ENCODE measurements at regions not wholly inside any gene's neighbourhood (a gene's known extent, or its start where the extent isn't known, plus 50 kb on each side); places are given as distances from the start of the nearest gene placed in this dataset.
"Not testable (repeated sequence)": the region's sequence is repeated elsewhere in the genome, so short reads cannot be mapped to it uniquely, and the experiment has no call there.

DNA sequence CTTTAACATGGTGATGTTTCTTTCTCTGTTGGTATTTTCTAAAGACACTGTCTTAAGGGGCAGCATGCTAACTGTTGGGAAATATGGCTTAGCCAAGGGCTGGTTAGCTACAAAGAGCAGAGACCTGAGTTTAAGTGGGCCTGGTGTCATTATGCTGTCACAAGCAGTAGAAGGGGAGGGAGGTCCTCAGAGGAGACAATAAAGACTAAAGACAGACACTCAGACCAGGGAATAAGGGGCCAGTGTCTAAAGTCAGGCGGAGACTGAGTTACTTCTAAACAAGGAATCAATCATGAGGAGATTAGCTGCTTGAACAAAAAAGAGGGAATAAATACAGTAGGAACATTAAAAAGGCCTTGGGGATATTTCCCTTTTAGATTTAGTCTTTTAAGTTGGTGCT, 142.7 kb upstream of the DPPA4 start:
- DNase-seq (ENCODE audit: low spot score), result peak; percentile 20

DNA sequence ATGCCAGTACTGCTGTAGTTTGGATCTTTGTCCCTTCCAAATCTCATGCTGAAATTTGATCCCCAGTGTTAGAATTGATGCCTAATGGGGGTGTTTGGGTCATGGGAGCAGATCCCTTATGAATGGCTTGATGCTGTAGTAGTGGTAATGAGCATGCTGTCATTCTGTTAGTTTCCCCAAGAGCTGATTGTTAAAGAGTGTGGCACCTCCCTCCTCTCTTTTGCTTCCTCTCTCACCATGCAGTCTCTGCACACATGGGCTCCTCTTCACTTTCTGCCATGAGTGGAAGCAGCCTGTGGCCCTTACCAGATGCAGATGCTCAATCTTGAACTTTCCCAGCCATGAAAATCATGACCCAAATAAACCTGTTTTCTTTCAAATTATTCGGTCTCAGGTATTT, 141.3 kb upstream of the DPPA4 start:
- peak; percentile 14 for DNase-seq (ENCODE audit: low spot score)

DNA sequence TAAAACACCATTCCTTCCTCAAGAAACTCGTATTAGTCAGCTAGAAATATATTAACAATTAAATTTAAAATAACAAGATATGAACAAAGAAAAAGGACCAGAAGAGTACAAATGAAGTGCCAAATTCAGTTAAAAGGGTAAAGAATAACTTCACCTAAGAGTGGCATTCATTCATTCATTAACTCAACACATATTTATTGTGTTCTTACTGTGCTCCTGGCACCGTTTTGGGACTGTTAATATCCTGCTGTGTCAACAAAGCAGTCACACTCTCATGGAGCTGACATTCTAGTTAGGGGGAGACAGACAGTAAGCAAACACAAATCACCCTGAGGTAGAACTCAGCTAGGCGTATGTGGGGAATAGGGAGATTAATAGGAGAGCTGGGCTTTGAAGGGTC, 123.6 kb upstream of the DPPA4 start:
- no peak for DNase-seq (ENCODE audit: low spot score)

DNA sequence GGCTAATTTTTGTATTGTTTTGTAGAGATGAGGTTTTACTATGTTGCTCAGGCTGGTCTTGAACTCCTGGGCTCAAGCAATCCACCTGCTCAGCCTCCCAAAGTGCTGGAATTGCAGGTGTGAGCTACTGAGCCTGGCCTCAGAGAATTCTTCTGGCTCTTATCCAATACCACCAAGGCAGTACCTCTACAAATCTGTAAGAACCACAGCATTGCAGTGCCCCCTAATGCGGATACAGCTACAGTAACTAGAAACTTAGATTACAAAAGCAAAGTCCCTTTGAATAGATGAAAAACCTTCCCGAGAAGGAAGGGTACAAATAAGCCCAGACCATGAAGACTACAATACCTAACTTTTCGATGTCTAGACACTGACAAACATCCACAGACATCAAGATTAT, 107.9 kb upstream of the DPPA4 start:
- DNase-seq (ENCODE audit: low spot score), result no peak

DNA sequence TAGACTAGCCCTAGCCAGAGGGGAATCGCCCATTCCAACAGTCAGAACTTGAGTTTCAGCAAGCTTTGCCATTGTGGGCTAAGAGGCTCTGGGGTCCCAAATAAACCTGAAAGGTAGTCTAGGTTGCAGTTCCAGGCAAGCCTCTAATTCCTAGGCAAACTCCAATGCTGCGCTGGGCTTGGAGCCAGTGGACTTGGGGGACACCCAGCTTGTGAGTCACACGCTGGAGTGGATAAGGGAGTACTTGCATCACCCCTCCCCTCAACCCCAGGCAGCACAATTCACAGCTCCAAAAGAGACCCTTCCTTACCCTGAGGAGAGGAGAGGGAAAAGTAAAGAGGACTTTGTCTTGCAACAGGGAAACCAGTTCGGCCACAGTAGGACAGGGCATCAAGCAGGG, 105.2 kb upstream of the DPPA4 start:
- no peak for DNase-seq (ENCODE audit: low spot score)

DNA sequence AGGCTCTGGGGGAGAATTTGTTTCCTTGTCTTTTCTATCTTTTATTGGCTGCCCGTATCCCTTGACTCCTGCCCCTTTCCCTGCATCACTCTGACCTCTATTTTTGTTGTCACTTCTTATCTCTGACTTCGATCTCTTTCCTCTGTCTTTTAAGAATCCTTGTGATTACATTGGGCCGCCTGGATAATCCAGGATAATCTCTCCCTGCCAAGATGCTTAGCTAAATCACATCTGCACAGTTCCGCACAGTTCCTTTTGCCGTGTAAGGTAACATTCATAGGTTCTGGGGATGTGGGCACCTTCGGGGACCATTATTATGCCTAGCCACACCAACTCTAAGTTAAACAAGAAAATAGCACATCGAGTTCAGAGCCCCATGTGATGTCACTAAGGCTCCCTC, 103.0 kb upstream of the DPPA4 start:
- DNase-seq (ENCODE audit: low spot score), result no peak

DNA sequence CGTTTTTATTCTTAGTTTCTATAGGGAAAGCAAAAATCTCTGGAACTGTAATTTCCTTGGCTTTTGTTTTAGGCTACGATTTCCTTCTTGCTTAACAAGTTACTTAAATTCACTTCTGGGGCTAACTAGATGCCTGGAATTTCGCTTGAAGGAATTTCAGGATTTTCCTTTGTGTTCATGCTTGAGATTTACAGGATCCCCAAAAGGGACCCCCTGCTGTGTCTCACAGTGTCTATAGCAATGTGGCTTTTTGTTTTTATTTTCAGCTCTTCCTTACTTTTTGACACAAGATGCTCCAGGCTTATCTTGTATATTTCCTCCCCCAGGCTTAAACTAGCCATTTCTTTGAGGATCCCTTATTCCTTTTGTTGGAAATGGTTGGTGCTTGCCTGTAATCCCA, 95.5 kb upstream of the DPPA4 start:
- peak; percentile 22 for DNase-seq (ENCODE audit: low spot score)

DNA sequence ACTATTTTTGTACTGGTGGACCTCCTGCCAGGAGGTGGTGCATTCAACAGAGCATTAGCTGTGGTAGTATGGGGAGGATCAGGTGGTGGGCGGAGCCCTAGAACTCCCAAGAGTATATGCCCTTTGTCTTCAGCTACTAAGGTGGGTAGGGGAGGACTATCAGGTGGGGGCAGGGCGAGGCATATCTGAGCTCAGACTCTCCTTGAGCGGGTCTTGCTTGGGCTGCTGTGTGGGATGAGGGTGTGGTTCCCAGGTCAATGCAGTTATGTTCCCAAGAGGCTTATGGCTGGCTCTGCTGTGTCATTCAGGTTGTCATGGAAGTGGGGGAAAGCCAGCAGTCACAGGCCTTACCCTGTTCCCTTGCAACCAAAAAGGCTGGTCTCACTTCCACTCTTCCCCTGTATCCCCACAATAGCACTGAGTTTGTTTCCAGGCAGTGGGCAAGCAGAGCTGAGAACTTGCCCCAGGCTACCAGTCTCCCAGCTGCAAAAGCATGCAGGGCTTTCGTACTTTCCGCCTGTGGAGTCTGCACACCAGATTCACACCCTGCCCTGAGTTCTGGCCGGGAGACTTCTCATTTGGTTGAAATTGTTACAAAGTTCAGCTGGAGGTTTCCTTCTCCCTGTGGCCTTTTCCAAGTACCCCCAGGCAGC, 93.7 kb upstream of the DPPA4 start:
- DNase-seq (ENCODE audit: low spot score), result no peak

DNA sequence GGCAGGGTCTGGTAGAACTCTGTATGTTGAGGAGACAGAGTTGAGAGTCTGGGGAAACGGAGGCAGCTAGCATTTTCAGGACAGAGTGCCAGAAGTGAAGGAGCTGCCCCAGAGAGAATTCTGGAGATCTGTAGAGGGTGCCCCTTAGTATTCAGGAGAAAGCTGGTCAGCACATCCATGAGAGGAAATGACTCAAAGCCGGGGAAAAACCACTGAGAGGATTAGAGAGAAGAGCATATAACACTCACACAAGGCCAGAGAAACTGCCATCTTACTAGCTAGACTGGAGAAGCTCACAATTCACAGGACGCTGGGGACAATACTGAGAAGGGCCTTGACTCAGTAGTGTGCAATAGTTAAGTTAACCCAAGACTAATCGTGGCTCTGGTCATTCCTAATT, 75.7 kb upstream of the DPPA4 start:
- DNase-seq (ENCODE audit: low spot score), result no peak

DNA sequence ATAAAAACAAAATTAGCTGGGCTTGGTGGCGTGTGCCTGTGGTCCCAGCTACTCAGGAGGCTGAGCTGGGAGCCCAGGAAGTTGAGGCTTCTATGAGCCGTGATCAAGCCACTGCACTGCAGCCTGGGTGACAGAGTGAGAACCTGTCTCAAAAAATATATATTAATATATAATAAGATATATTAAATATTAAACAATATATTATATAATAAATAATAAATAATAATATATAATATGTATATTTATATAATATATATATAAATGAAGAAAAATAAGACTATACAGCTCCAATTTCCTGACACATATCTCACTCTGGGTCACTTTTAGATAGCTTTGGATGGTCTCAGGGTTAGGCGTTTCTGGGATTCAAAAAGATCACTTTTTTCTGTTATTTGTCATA, 74.2 kb upstream of the DPPA4 start:
- DNase-seq (ENCODE audit: low spot score), result no peak

DNA sequence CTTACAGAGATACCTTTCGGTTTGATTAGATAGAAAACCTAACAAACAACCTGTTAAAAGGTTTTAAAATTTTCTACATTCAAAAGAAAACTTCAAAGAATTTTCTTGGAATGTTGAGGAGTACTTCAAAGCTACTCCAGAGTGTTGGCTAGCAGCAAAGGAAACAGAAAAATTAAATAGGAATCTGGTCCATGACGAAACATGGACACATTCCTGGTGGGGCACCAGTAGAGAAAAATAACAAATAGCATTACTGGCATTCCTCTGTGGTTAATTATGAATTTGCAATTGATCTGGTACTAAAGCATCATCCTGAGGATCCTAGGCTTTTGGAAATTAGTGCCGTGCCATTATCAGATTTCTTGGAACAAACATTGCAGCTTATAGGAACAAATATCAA, 59.5 kb upstream of the DPPA4 start:
- DNase-seq (ENCODE audit: low spot score), result no peak

DNA sequence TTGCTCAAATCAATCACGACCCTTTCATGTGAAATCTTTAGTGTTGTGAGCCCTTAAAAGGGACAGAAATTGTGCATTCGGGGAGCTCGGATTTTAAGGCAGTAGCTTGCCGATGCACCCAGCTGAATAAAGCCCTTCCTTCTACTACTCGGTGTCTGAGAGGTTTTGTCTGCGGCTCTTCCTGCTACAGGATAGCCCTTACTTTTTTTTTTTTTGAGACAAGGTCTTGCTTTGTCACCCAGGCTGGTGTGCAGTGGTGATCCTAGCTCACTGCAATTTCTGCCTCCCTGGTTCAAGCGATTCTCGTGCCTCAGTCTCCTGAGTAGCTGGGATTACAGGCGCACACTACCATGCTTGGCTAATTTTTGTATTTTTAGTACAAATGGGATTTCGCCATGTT, 56.4 kb upstream of the DPPA4 start:
- not testable (repeated sequence) for DNase-seq (ENCODE audit: low spot score)

DNA sequence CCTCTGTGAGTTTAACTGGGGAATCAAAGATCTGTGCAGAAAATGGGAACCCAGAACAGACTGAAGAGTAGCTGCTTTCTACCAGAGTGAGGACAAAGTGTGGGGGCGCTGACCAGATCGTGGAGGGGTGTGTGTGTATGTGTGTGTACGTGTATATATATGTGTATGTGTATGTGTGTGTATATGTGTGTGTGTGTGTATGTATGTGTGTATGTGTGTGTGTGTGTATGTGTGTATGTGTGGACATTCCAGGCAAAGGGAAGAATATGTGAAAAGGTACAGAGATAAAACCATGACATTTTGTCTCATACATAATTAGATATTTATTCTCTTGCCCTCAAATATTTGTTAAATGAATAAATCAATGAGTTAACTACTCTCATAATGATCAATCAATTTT, 54.9 kb upstream of the DPPA4 start:
- DNase-seq (ENCODE audit: low spot score), result no peak

DNA sequence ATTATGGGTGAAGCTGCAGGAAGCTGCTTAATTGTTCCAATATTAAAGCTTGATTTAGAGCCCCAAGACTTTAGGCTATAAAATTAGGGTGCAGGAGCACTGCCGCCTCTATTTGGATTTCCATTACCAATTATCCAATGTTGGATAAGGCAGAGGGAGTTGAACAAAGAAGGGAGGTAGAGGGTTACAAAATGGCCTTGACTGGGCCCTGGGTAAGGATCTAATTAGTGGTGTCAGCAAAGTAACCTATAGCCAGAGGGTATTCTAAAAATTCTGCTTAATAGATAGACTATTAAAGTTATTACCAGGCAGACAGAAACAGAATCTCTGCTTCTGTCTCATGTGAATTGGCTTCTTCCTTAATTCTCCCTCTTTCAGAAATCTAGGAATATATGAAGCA, 50.3 kb upstream of the DPPA4 start:
- DNase-seq (ENCODE audit: low spot score), result no peak

DNA sequence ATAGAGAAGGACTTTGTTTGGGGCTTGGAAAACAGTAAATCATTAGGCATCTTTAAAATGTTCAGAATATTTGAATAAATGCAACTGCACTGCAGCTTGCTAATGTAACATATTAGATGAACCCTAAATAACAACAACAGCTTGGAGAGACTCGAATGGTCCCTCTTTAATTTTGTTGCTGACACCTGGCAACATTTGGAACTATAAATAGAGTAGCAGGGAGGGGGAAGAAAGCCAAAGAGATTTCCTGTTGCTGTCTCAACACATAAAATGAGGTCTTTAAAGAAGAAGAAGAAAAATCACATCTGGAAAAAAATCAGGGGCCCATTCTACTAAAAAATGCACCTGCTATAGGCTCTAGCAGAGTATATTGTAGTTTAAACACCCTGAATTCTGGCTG, 49.9 kb upstream of the DPPA4 start:
- DNase-seq (ENCODE audit: low spot score), result no peak

Data from iPS-NIHi11 (cell line).